ENCODE measurements at regions not wholly inside any gene's neighbourhood (a gene's known extent, or its start where the extent isn't known, plus 50 kb on each side); places are given as distances from the start of the nearest gene placed in this dataset.
"Not testable (repeated sequence)": the region's sequence is repeated elsewhere in the genome, so short reads cannot be mapped to it uniquely, and the experiment has no call there.

GRCh38 chr9:81014945-81015344 is 674.4 kb downstream of the TLE1 start:
- not testable (repeated sequence) for TF ChIP-seq CTCF, EP300 (IDR thresholded peaks at IDR 0.05)
